Esophagus squamous epithelium (tissue), 4 donors: ENCODE measurements at regions not wholly inside any gene's neighbourhood (a gene's known extent, or its start where the extent isn't known, plus 50 kb on each side); places are given as distances from the start of the nearest gene placed in this dataset.

Experiments used
- CTCF ChIP-seq, 6 experiments: fragments of 450-650 bp in 4 of 6; fragments of 200-600 bp in 2 of 6; sonication (generic) in 2 of 6; IDR thresholded peaks; one replicate each; pipeline ENCODE4 v1.5.1; 2016 to 2019; ENCODE audit warnings: antibody characterized with exemption in 6 of 6, mild to moderate bottlenecking in 4 of 6, moderate library complexity in 4 of 6
- POLR2A ChIP-seq, 4 donors: fragments of 450-650 bp; IDR thresholded peaks; one replicate each; pipeline ENCODE4 v1.6.1; 2017; ENCODE audit warnings: antibody characterized with exemption in 4 of 4, mild to moderate bottlenecking in 4 of 4, moderate library complexity in 3 of 4

- TF ChIP-seq CTCF (IDR thresholded peaks at IDR 0.05): no peak
- TF ChIP-seq POLR2A (IDR thresholded peaks at IDR 0.05): no peak
Observed at GRCh38 chr2:240319855-240320203, 115.6 kb upstream of the GPC1 start.
